IMR-90 (cell line): ENCODE measurements at regions not wholly inside any gene's neighbourhood (a gene's known extent, or its start where the extent isn't known, plus 50 kb on each side); places are given as distances from the start of the nearest gene placed in this dataset.

Source experiments
- ATAC-seq: fragments of 200-7000 bp; cut with Tn5 transposase; 2 replicates; pipeline ENCODE4 v1.9.1; 2020; ENCODE audit warnings: low read depth, mild to moderate bottlenecking, moderate library complexity
- BruUV-seq: library from RNA; stranded (reverse); fragments of 400-500 nt; replicated peaks from 2 replicates; lab custom pipeline; 2021; lab: Mats Ljungman, UMichigan
- CTCF ChIA-PET: fragments of 300-600 bp; formaldehyde crosslinking; extraction: SDS; loops from one replicate; lab custom pipeline; 2021; ENCODE audit warnings: antibody characterized with exemption; lab: Yijun Ruan, JAX
- POLR2A ChIA-PET: fragments of 300-600 bp; sonication (Branson Sonifier 250); formaldehyde crosslinking; loops from one replicate; lab custom pipeline; 2022; ENCODE audit warnings: antibody characterized with exemption; ENCODE audit not compliant: unreplicated experiment; lab: Charles Lee
- DNase-seq: peaks from one replicate; pipeline ENCODE4 v3.0.0; 2013
- H2AFZ ChIP-seq: replicated peaks from 2 replicates; pipeline ENCODE3; 2013; ENCODE audit warnings: low read length, mild to moderate bottlenecking; ENCODE audit not compliant: poor library complexity
- H2AK5ac ChIP-seq: 2 replicates; pipeline ENCODE4 v1.6.1; 2013; ENCODE audit warnings: low read depth, low read length, inconsistent platforms
- H2AK9ac ChIP-seq: replicated peaks from 2 replicates; pipeline ENCODE3; 2013; ENCODE audit warnings: mild to moderate bottlenecking, low read depth, low read length, moderate library complexity; ENCODE audit not compliant: poor library complexity
- H2BK120ac ChIP-seq: 2 replicates; pipeline ENCODE4 v1.6.1; 2013; ENCODE audit warnings: low read depth, low read length, inconsistent platforms
- H2BK15ac ChIP-seq: 3 replicates; pipeline ENCODE4 v1.6.1; 2013; ENCODE audit warnings: low read depth, low read length, inconsistent platforms
- H2BK20ac ChIP-seq: 2 replicates; pipeline ENCODE4 v1.6.1; 2013; ENCODE audit warnings: low read depth, mild to moderate bottlenecking, inconsistent platforms, low read length, moderate library complexity
- H2BK5ac ChIP-seq: 2 replicates; pipeline ENCODE4 v1.6.1; 2013; ENCODE audit warnings: mild to moderate bottlenecking, low read depth, low read length, inconsistent platforms; ENCODE audit not compliant: poor library complexity, severe bottlenecking
- H3K14ac ChIP-seq: replicated peaks from 2 replicates; pipeline ENCODE4 v1.6.1; 2013; ENCODE audit warnings: low read depth, low read length, inconsistent platforms
- H3K18ac ChIP-seq: 2 replicates; pipeline ENCODE4 v1.6.1; 2013; ENCODE audit warnings: low read depth, low read length, control low read depth
- H3K23ac ChIP-seq: 2 replicates; pipeline ENCODE4 v1.6.1; 2013; ENCODE audit warnings: low read depth, low read length, inconsistent platforms
- H3K27ac ChIP-seq: 2 replicates; pipeline ENCODE4 v1.5.1; 2013; ENCODE audit warnings: mild to moderate bottlenecking, control low read depth, low read length; ENCODE audit not compliant: insufficient read depth
- H3K27me3 ChIP-seq: 2 replicates; pipeline ENCODE4 v1.6.1; 2013; ENCODE audit warnings: low read length; ENCODE audit not compliant: control insufficient read depth, insufficient read depth
- H3K36me3 ChIP-seq: 2 replicates; pipeline ENCODE4 v1.6.1; 2013; ENCODE audit warnings: low read length, mixed read lengths; ENCODE audit not compliant: control insufficient read depth, insufficient read depth
- H3K4ac ChIP-seq: 2 replicates; pipeline ENCODE4 v1.6.1; 2013; ENCODE audit warnings: low read depth, low read length, inconsistent platforms
- H3K4me1 ChIP-seq: 2 replicates; pipeline ENCODE4 v1.6.1; 2013; ENCODE audit warnings: low read length, mixed read lengths; ENCODE audit not compliant: control insufficient read depth, insufficient read depth
- H3K4me2 ChIP-seq: 2 replicates; pipeline ENCODE4 v1.6.1; 2013; ENCODE audit warnings: low read depth, mild to moderate bottlenecking, control low read depth, low read length, moderate library complexity
- H3K4me3 ChIP-seq: 2 replicates; pipeline ENCODE4 v1.5.1; 2013; ENCODE audit warnings: low read depth, mild to moderate bottlenecking, control low read depth, low read length, moderate library complexity; ENCODE audit not compliant: insufficient read depth
- H3K56ac ChIP-seq: 2 replicates; pipeline ENCODE4 v1.6.1; 2013; ENCODE audit warnings: low read length, inconsistent platforms; ENCODE audit not compliant: insufficient read depth; ENCODE audit errors: extremely low read depth
- H3K79me1 ChIP-seq, 2 experiments: 2 replicates each; pipeline ENCODE4 v1.6.1; 2013; ENCODE audit warnings: low read length in 2 of 2, inconsistent platforms in 1 of 2, low read depth in 1 of 2
- H3K9ac ChIP-seq: 2 replicates; pipeline ENCODE4 v1.6.1; 2013; ENCODE audit warnings: low read depth, low read length, control low read depth
- H3K9me1 ChIP-seq: 2 replicates; pipeline ENCODE4 v1.6.1; 2013; ENCODE audit warnings: low read length, inconsistent platforms; ENCODE audit not compliant: insufficient read depth
- H3K9me3 ChIP-seq: 2 replicates; pipeline ENCODE4 v1.6.1; 2013; ENCODE audit warnings: low read length; ENCODE audit not compliant: control insufficient read depth, insufficient read depth
- H4K20me1 ChIP-seq: 2 replicates; pipeline ENCODE4 v1.6.1; 2013; ENCODE audit warnings: low read length, inconsistent platforms; ENCODE audit not compliant: insufficient read depth
- H4K5ac ChIP-seq: 2 replicates; pipeline ENCODE4 v1.6.1; 2013; ENCODE audit warnings: mild to moderate bottlenecking, low read depth, low read length, control low read depth
- H4K8ac ChIP-seq, 2 experiments: 2 replicates each; pipeline ENCODE4 v1.6.1; 2013; ENCODE audit warnings: low read depth in 2 of 2, low read length in 2 of 2, control low read depth in 1 of 2, inconsistent platforms in 1 of 2
- H4K91ac ChIP-seq: 2 replicates; pipeline ENCODE4 v1.6.1; 2013; ENCODE audit warnings: low read depth, low read length, inconsistent platforms; ENCODE audit not compliant: insufficient read depth
- BHLHE40 ChIP-seq: fragments of 150-350 bp; IDR thresholded peaks from 2 replicates; pipeline ENCODE4 v1.6.1; 2016; ENCODE audit warnings: mild to moderate bottlenecking, low read depth, low read length
- CHD1 ChIP-seq: IDR thresholded peaks from 2 replicates; pipeline ENCODE4 v1.6.1; 2012; ENCODE audit warnings: low read depth, low read length, improper control_type of control experiment
- CTCF ChIP-seq: conservative IDR thresholded peaks from 2 replicates; pipeline ENCODE4 v1.5.1; 2012; ENCODE audit warnings: mild to moderate bottlenecking, low read depth, low read length, improper control_type of control experiment
- ELK1 ChIP-seq: fragments of 150-350 bp; IDR thresholded peaks from 2 replicates; pipeline ENCODE4 v1.6.1; 2016; ENCODE audit warnings: low read depth, mild to moderate bottlenecking, low read length, moderate library complexity, borderline replicate concordance
- MAFK ChIP-seq: IDR thresholded peaks from 2 replicates; pipeline ENCODE4 v1.6.1; 2012; ENCODE audit warnings: low read depth, low read length, improper control_type of control experiment
- MAZ ChIP-seq: IDR thresholded peaks from 2 replicates; pipeline ENCODE4 v1.6.1; 2012; ENCODE audit warnings: low read depth, mild to moderate bottlenecking, low read length, improper control_type of control experiment, moderate library complexity, borderline replicate concordance
- MXI1 ChIP-seq: IDR thresholded peaks from 2 replicates; pipeline ENCODE4 v1.6.1; 2012; ENCODE audit warnings: low read depth, mild to moderate bottlenecking, low read length, moderate library complexity, borderline replicate concordance
- NFE2L2 ChIP-seq: fragments of 150-350 bp; IDR thresholded peaks from 2 replicates; pipeline ENCODE4 v1.6.1; 2016; ENCODE audit warnings: low read depth, mild to moderate bottlenecking, low read length
- POLR2A ChIP-seq: IDR thresholded peaks from 2 replicates; pipeline ENCODE4 v1.6.1; 2012; ENCODE audit warnings: mild to moderate bottlenecking, low read depth, low read length
- RAD21 ChIP-seq: IDR thresholded peaks from 2 replicates; pipeline ENCODE4 v1.6.1; 2012; ENCODE audit warnings: low read length, improper control_type of control experiment
- RFX5 ChIP-seq: IDR thresholded peaks from 2 replicates; pipeline ENCODE4 v1.8.0; 2012; ENCODE audit warnings: low read depth, mild to moderate bottlenecking, low read length, moderate library complexity
- SMC3 ChIP-seq: fragments of 150-350 bp; IDR thresholded peaks from 2 replicates; pipeline ENCODE4 v1.6.1; 2016; ENCODE audit warnings: low read depth, mild to moderate bottlenecking, antibody characterized with exemption, low read length, moderate library complexity
- USF2 ChIP-seq: fragments of 150-350 bp; IDR thresholded peaks from 2 replicates; pipeline ENCODE4 v1.6.1; 2017; ENCODE audit warnings: mild to moderate bottlenecking, antibody characterized with exemption, low read length, low read depth
- WGBS, 2 experiments: methylation state at CpG; one replicate each; pipeline versions ENCODE4 v1.1.5 to v1.1.7; 2013; ENCODE audit warnings: missing lambda C conversion rate in 2 of 2; ENCODE audit not compliant: insufficient read length in 1 of 2; ENCODE audit errors: extremely low coverage in 2 of 2; 5-methylcytosine and 5-hydroxymethylcytosine counted together
- dilution Hi-C: fragments of 300-500 bp; cut with HindIII; formaldehyde crosslinking; loops from one replicate; pipeline ENCODE4 v1.14.3; 2018; ENCODE audit warnings: low sequenced_read_pairs; ENCODE audit not compliant: unreplicated experiment
- in situ Hi-C: fragments of 300-500 bp; cut with MboI; formaldehyde crosslinking; loops from 3 replicates; pipeline ENCODE4 v1.14.3; 2019; ENCODE audit warnings: low sequenced_read_pairs, inconsistent platforms, mixed read lengths
- intact Hi-C: fragments of 100-400 bp; cut with micrococcal nuclease; formaldehyde crosslinking; loops from 2 replicates; pipeline ENCODE4 v1.10.0; 2022

GRCh38 chr6:102525336-102525735, 1131.8 kb downstream of the GRIK2 start:
- no peak overlapping the region for H3K56ac ChIP-seq
- no peak for DNase-seq
- no peaks in the 10 kb centered on the region for H3K9me3 ChIP-seq
- H2BK20ac ChIP-seq: no peak overlapping the region
- H2BK120ac ChIP-seq: no peak overlapping the region
- no peak overlapping the region for H3K4ac ChIP-seq
- no peak overlapping the region for H3K14ac ChIP-seq
- ChIA-PET CTCF (no interaction called here), POLR2A (no interaction called here)
- H2AK9ac ChIP-seq: no peak overlapping the region
- no peaks in the 10 kb centered on the region for H3K36me3 ChIP-seq
- H3K27ac ChIP-seq: no peak overlapping the region
- no peak overlapping the region for H3K4me2 ChIP-seq
- no peak overlapping the region for H4K91ac ChIP-seq
- H4K5ac ChIP-seq: no peak overlapping the region
- H2AK5ac ChIP-seq: no peak overlapping the region
- no peaks in the 10 kb centered on the region for H3K4me1 ChIP-seq
- ATAC-seq: no peak
- H2BK5ac ChIP-seq: no peak overlapping the region
- H4K20me1 ChIP-seq: no peaks in the 10 kb centered on the region
- BruUV-seq: no TSS peak
- H3K9ac ChIP-seq: no peak overlapping the region
- H3K4me3 ChIP-seq: no peak overlapping the region
- H3K79me1 ChIP-seq: no peaks in the 10 kb centered on the region
- H3K23ac ChIP-seq: no peak overlapping the region
- H2BK15ac ChIP-seq: no peak overlapping the region
- no peak overlapping the region for H2AFZ ChIP-seq
- H3K18ac ChIP-seq: no peak overlapping the region
- in situ Hi-C loops (no loop called here), intact Hi-C loops (no loop called here), dilution Hi-C loops (no loop called here)
- no peak overlapping the region for H4K8ac ChIP-seq
- WGBS, 2 experiments: no CpG with 5 or more reads among the region's 2 CpGs
- H3K27me3 ChIP-seq: no peaks in the 10 kb centered on the region
- H3K9me1 ChIP-seq: no peaks in the 10 kb centered on the region
- TF ChIP-seq MAFK (no peak), USF2 (no peak), RFX5 (no peak), SMC3 (no peak), MXI1 (no peak), BHLHE40 (no peak), MAZ (no peak), POLR2A (no peak), CHD1 (no peak), NFE2L2 (no peak), CTCF (no peak), RAD21 (no peak), ELK1 (no peak)
